HCT116 (cell line): ENCODE measurements at regions not wholly inside any gene's neighbourhood (a gene's known extent, or its start where the extent isn't known, plus 50 kb on each side); places are given as distances from the start of the nearest gene placed in this dataset.

ENCODE experiments used
- ATAC-seq: fragments of 200-7000 bp; cut with Tn5 transposase; 2 replicates; pipeline ENCODE4 v1.9.1; 2020; ENCODE audit warnings: mild to moderate bottlenecking, moderate library complexity
- BruUV-seq: library from RNA; stranded (reverse); fragments of 400-500 nt; replicated peaks from 2 replicates; lab custom pipeline; 2021; lab: Mats Ljungman, UMichigan
- CTCF ChIA-PET: fragments of 300-600 bp; sonication (Branson Sonifier 250); formaldehyde crosslinking; loops from one replicate; lab custom pipeline; 2021; ENCODE audit warnings: antibody characterized with exemption; lab: Charles Lee
- POLR2A ChIA-PET: fragments of 300-600, 350-600 bp; sonication (Branson Sonifier 250); formaldehyde crosslinking; loops from one replicate; lab custom pipeline; 2021; ENCODE audit warnings: antibody characterized with exemption; lab: Charles Lee
- RAD21 ChIA-PET, 2 experiments: fragments of 300-600 bp; sonication (Branson Sonifier 250); formaldehyde crosslinking; loops; one replicate each; lab custom pipeline; 2023; ENCODE audit warnings: low total read pairs in 2 of 2; ENCODE audit not compliant: uncharacterized antibody in 2 of 2, unreplicated experiment in 2 of 2, low non-redundant PET in 1 of 2; lab: Charles Lee
- DNase-seq: peaks from one replicate; pipeline ENCODE4 v3.0.0-alpha.2; 2010; ENCODE audit warnings: low read depth, low spot score
- H2AFZ ChIP-seq: fragments of 200-600 bp; shearing (Covaris generic), sonication (generic); 2 replicates; pipeline ENCODE4 v1.6.1; 2017; ENCODE audit warnings: low read depth, mixed run types, mixed read lengths, antibody characterized with exemption, low read length; ENCODE audit not compliant: poor library complexity, severe bottlenecking
- H3K27ac ChIP-seq: 2 replicates; pipeline ENCODE4 v1.5.1; 2012; ENCODE audit warnings: low read depth, low read length
- H3K27me3 ChIP-seq: fragments of 200-600 bp; sonication (generic); 2 replicates; pipeline ENCODE4 v1.6.1; 2016; ENCODE audit warnings: mixed run types, low read length, mixed read lengths; ENCODE audit not compliant: insufficient read depth
- H3K36me3 ChIP-seq, 2 experiments: fragments of 200-500 bp in 1 of 2; fragments of 200-600 bp in 1 of 2; sonication (Bioruptor generic) in 1 of 2; sonication (generic) in 1 of 2; 2 replicates each; pipeline versions ENCODE4 v1.5.1 to v1.6.1; 2014 to 2016; ENCODE audit warnings: low read length in 2 of 2, inconsistent platforms in 1 of 2, mixed read lengths in 1 of 2, mixed run types in 1 of 2; ENCODE audit not compliant: insufficient read depth in 2 of 2, control insufficient read depth in 1 of 2
- H3K4me1 ChIP-seq, 2 experiments: fragments of 200-600 bp in 1 of 2; sonication (generic) in 1 of 2; 2 replicates each; pipeline versions ENCODE4 v1.5.1 to v1.6.1; 2012 to 2017; ENCODE audit warnings: low read length in 2 of 2, inconsistent platforms in 1 of 2, mild to moderate bottlenecking in 1 of 2, mixed read lengths in 1 of 2, mixed run types in 1 of 2, moderate library complexity in 1 of 2; ENCODE audit not compliant: insufficient read depth in 2 of 2, control insufficient read depth in 1 of 2
- H3K4me2 ChIP-seq: fragments of 200-600 bp; sonication (generic); 2 replicates; pipeline ENCODE4 v1.6.1; 2017; ENCODE audit warnings: mixed run types, low read length, mixed read lengths
- H3K4me3 ChIP-seq, 2 experiments: fragments of 200-600 bp in 1 of 2; sonication (generic) in 1 of 2; replicated peaks in 1 of 2; 2 replicates each; pipeline ENCODE4 v1.5.1; 2011 to 2016; ENCODE audit warnings: low read length in 2 of 2, control low read depth in 1 of 2, low read depth in 1 of 2, mild to moderate bottlenecking in 1 of 2, mixed read lengths in 1 of 2, mixed run types in 1 of 2
- H3K79me2 ChIP-seq: fragments of 200-600 bp; sonication (generic); 2 replicates; pipeline ENCODE4 v1.6.1; 2017; ENCODE audit warnings: mild to moderate bottlenecking, mixed run types, low read length, moderate library complexity, mixed read lengths; ENCODE audit not compliant: insufficient read depth
- H3K9ac ChIP-seq: fragments of 200-600 bp; sonication (generic); 2 replicates; pipeline ENCODE4 v1.6.1; 2016; ENCODE audit warnings: low read length, mixed read lengths
- H3K9me2 ChIP-seq: fragments of 200-600 bp; sonication (generic), shearing (Covaris generic); 2 replicates; pipeline ENCODE4 v1.6.1; 2017; ENCODE audit warnings: mixed run types, mild to moderate bottlenecking, moderate library complexity; ENCODE audit not compliant: insufficient read depth
- H3K9me3 ChIP-seq, 2 experiments: fragments of 200-500 bp in 1 of 2; fragments of 200-600 bp in 1 of 2; sonication (Bioruptor generic) in 1 of 2; sonication (generic) in 1 of 2; 2 replicates each; pipeline ENCODE4 v1.6.1; 2014 to 2017; ENCODE audit warnings: low read length in 2 of 2, mixed read lengths in 2 of 2, inconsistent platforms in 1 of 2, low read depth in 1 of 2, mild to moderate bottlenecking in 1 of 2, mixed run types in 1 of 2, moderate library complexity in 1 of 2; ENCODE audit not compliant: control insufficient read depth in 1 of 2, insufficient read depth in 1 of 2
- H4K20me1 ChIP-seq: fragments of 200-600 bp; sonication (generic), shearing (Covaris generic); 2 replicates; pipeline ENCODE4 v1.6.1; 2017; ENCODE audit warnings: mixed run types, mild to moderate bottlenecking, moderate library complexity; ENCODE audit not compliant: insufficient read depth
- JUND ChIP-seq: IDR thresholded peaks from 2 replicates; pipeline ENCODE4 v1.6.1; 2012
- ZFX ChIP-seq: fragments of 450-650 bp; IDR thresholded peaks from 2 replicates; pipeline ENCODE4 v1.6.1; 2017
- intact Hi-C: fragments of 100-400 bp; cut with micrococcal nuclease; formaldehyde crosslinking; loops from 2 replicates; pipeline ENCODE4 v1.10.0; 2022
- TF ChIP-seq, protein P1 (sequence below): IDR thresholded peaks from 2 replicates; pipeline ENCODE4 v1.6.1; 2012
- TF ChIP-seq, protein P2 (sequence below): IDR thresholded peaks from 2 replicates; pipeline ENCODE4 v1.6.1; 2012; ENCODE audit warnings: low read depth

DNA sequence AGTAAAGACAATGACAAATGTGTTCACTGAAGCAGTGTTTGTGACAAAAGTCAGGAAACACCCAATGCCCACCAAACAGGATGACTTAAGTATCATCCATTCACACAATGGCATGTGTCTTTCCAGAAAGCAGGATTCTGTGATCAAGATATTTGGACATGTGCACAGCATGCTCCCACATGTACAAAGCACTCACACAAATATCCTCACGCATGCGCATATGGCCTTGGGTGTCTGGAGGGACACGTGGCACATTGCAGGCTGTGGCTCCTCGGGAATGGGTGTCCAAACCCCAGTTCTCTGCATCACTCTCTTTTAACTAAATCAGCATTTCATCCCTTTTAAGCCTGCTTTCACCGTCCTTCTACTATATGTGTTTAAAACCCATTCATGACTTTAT, 130.5 kb downstream of the KLF13 start (continued):
- TF ChIP-seq, protein P1, sequence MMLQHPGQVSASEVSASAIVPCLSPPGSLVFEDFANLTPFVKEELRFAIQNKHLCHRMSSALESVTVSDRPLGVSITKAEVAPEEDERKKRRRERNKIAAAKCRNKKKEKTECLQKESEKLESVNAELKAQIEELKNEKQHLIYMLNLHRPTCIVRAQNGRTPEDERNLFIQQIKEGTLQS: no peak
- TF ChIP-seq JUND: no peak
- no peak for TF ChIP-seq ZFX
- TF ChIP-seq, all 23 proteins: peak for 0

DNA sequence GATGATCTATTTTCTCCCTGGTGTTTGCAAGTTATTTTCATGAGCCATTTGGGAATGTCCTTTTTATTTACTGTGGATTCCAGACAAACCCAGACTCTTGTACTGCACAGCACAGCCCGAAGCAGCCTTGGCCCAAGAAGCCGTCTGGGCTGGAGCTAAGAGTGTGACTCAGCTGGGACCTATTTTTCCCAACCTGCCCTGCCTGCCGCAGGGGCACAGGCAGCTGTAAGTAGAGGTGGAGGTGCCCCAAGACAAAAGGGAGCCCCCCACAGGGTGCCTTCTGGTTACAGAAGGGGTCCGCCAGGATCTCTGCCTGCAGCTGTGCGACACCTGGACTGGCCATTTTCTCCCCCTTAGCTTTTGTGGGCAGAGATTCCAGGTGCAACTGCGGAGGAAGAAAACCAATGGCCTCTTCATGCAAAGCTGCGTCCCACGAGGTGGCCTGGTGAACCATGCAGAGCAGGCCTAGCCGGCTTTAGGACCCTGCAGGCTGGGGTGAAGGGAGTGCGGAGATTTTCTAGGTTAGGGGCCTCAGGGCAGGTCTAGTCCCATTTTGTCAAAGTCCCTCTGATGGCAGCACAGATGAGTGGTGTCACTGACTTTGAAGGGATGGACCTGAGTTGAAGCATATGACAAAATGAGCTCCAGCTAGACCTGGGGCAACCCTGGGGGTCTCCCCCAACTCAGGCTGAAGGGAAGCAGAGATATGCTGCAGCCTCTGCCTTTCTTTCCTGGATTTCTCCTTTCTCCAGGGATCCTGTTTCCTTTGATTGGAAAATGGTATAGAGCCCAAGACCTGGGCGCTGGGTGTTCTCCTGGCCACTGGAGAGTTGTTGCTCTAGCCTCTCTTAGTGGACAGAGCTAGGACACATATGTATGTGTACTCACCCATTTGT, 131.2 kb downstream of the KLF13 start:
- Histone ChIP-seq H3K4me1 (no peaks in the 10 kb centered on the region), H3K9ac (no peak overlapping the region), H3K27me3 (no peaks in the 10 kb centered on the region), H3K4me3 (no peak overlapping the region), H3K9me3 (no peaks in the 10 kb centered on the region), H3K27ac (no peak overlapping the region), H3K9me2 (no peaks in the 10 kb centered on the region), H2AFZ (no peak overlapping the region), H4K20me1 (no peaks in the 10 kb centered on the region), H3K4me2 (no peak overlapping the region), H3K79me2 (no peaks in the 10 kb centered on the region), H3K36me3 (no peaks in the 10 kb centered on the region)
- POLR2A ChIA-PET: no interaction called here
- CTCF ChIA-PET: no interaction called here
- RAD21 ChIA-PET: no interaction called here
- intact Hi-C loops: no loop called here
- no peak for ATAC-seq
- no peak for DNase-seq
- no TSS peak for BruUV-seq
- TF ChIP-seq JUND: no peak
- TF ChIP-seq, protein P2, sequence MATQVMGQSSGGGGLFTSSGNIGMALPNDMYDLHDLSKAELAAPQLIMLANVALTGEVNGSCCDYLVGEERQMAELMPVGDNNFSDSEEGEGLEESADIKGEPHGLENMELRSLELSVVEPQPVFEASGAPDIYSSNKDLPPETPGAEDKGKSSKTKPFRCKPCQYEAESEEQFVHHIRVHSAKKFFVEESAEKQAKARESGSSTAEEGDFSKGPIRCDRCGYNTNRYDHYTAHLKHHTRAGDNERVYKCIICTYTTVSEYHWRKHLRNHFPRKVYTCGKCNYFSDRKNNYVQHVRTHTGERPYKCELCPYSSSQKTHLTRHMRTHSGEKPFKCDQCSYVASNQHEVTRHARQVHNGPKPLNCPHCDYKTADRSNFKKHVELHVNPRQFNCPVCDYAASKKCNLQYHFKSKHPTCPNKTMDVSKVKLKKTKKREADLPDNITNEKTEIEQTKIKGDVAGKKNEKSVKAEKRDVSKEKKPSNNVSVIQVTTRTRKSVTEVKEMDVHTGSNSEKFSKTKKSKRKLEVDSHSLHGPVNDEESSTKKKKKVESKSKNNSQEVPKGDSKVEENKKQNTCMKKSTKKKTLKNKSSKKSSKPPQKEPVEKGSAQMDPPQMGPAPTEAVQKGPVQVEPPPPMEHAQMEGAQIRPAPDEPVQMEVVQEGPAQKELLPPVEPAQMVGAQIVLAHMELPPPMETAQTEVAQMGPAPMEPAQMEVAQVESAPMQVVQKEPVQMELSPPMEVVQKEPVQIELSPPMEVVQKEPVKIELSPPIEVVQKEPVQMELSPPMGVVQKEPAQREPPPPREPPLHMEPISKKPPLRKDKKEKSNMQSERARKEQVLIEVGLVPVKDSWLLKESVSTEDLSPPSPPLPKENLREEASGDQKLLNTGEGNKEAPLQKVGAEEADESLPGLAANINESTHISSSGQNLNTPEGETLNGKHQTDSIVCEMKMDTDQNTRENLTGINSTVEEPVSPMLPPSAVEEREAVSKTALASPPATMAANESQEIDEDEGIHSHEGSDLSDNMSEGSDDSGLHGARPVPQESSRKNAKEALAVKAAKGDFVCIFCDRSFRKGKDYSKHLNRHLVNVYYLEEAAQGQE: no peak
